ENCODE measurements at regions not wholly inside any gene's neighbourhood (a gene's known extent, or its start where the extent isn't known, plus 50 kb on each side); places are given as distances from the start of the nearest gene placed in this dataset.

DNA sequence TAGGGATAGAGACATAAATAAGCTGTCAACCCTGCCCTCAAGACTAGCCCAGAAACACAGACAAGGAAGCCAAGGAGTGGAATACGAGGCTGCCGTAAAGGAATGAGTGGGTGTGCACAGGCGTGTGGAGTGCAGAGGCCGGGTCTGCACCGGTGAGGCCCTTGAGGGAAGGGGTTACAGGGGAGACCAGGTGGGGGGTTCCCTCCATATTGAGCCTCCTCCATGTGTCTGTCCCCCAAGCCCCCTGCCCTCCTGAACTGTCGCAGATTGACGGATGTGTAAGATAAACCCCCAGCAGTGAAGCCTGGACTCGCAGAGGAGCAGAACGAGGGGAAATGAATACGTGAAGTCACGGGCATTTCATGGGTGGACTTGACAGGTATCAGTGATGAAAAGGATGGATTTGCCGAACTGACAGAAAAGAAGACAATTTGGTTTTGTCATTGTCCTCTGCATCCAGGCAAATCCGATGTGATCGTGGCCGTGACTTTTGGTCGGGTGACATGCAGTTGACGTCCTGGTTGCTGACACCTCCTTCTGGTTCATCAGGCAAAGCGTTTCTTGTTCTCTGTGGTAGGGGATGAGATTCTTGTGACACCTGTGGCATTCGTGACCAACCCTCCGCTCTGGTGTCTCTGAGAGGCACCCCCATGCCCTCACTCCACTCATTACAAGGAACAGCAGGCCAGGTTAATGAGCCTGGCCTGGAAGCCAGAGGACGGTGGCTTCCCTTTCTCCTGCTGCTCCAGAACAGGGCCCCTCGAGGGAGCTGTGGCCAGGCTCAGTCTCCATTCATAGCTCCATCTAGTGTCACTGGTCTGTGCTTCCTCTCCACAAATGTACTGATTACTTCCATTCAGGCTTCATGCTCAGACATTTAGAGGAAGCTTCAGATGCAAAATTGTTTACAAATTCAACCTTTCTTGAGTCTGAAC is 223.1 kb upstream of the B3GAT1 start:
- Histone ChIP-seq H3K4me2 (ENCODE audit: low read depth, low read length, poor library complexity, severe bottlenecking) (no peak overlapping the region), H3K79me2 (ENCODE audit: insufficient read depth, low read length) (no peaks in the 10 kb centered on the region), H3K9me3 (ENCODE audit: insufficient read depth, low read depth, low read length) (peaks cover 10% of the 10 kb centered on the region; the same call in 1 of the 2 replicates), H3K9ac (ENCODE audit: low read depth, low read length, poor library complexity, severe bottlenecking) (no peak overlapping the region), H3K4me3 (ENCODE audit: low read length, poor library complexity, severe bottlenecking) (no peak overlapping the region), H3K36me3 (ENCODE audit: insufficient read depth, low read length) (no peaks in the 10 kb centered on the region), H3K4me1 (ENCODE audit: insufficient read depth, low read length, poor library complexity, severe bottlenecking) (no peaks in the 10 kb centered on the region), H3K9me2 (replicated peaks; ENCODE audit: low read depth, low read length) (no peaks in the 10 kb centered on the region), H2AFZ (ENCODE audit: low read length) (no peak overlapping the region), H3K27me3 (ENCODE audit: insufficient read depth, low read length, poor library complexity, severe bottlenecking) (no peaks in the 10 kb centered on the region), H3F3A (ENCODE audit: low read depth) (no peaks in the 10 kb centered on the region), H4K20me1 (ENCODE audit: insufficient read depth, low read length, poor library complexity, severe bottlenecking) (no peaks in the 10 kb centered on the region)
- TF ChIP-seq EZH2phosphoT487 (IDR thresholded peaks at IDR 0.05; ENCODE audit: borderline replicate concordance) (no peak), CTCF (conservative IDR thresholded peaks at IDR 0.05; ENCODE audit: low read length) (no peak)

DNA sequence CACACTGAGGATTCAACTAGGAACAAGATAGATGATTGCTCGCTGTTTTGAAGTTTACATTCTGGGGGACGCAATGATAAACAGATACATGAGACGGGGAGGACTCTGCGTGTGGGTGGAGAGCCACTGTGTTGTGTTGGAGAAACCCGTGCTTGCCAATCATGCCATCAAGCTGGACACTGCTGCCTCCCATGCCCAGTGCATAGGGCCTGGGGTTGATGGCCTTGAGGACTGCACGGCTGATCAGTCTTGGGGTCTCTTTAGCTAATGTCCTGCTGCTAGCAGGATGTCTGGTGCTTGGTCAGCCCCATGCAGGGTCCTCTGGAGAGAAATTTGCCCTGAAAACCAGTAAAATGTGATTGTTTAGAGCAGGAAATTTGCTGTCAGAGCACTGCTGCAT is 221.2 kb upstream of the B3GAT1 start:
- peaks cover 17% of the 10 kb centered on the region; the same call in 1 of the 2 replicates for H3K9me3 ChIP-seq (ENCODE audit: insufficient read depth, low read depth, low read length)
- no peaks in the 10 kb centered on the region for H3K36me3 ChIP-seq (ENCODE audit: insufficient read depth, low read length)
- no peak overlapping the region for H3K9ac ChIP-seq (ENCODE audit: low read depth, low read length, poor library complexity, severe bottlenecking)
- H3F3A ChIP-seq (ENCODE audit: low read depth): no peaks in the 10 kb centered on the region
- H3K4me1 ChIP-seq (ENCODE audit: insufficient read depth, low read length, poor library complexity, severe bottlenecking): no peaks in the 10 kb centered on the region
- no peaks in the 10 kb centered on the region for H3K79me2 ChIP-seq (ENCODE audit: insufficient read depth, low read length)
- no peak for TF ChIP-seq EZH2phosphoT487 (IDR thresholded peaks at IDR 0.05; ENCODE audit: borderline replicate concordance)
- TF ChIP-seq CTCF (conservative IDR thresholded peaks at IDR 0.05; ENCODE audit: low read length): no peak
- H3K4me3 ChIP-seq (ENCODE audit: low read length, poor library complexity, severe bottlenecking): no peak overlapping the region
- no peaks in the 10 kb centered on the region for H3K27me3 ChIP-seq (ENCODE audit: insufficient read depth, low read length, poor library complexity, severe bottlenecking)
- no peaks in the 10 kb centered on the region for H4K20me1 ChIP-seq (ENCODE audit: insufficient read depth, low read length, poor library complexity, severe bottlenecking)
- H3K9me2 ChIP-seq (replicated peaks; ENCODE audit: low read depth, low read length): no peaks in the 10 kb centered on the region
- no peak overlapping the region for H3K4me2 ChIP-seq (ENCODE audit: low read depth, low read length, poor library complexity, severe bottlenecking)
- H2AFZ ChIP-seq (ENCODE audit: low read length): no peak overlapping the region

DNA sequence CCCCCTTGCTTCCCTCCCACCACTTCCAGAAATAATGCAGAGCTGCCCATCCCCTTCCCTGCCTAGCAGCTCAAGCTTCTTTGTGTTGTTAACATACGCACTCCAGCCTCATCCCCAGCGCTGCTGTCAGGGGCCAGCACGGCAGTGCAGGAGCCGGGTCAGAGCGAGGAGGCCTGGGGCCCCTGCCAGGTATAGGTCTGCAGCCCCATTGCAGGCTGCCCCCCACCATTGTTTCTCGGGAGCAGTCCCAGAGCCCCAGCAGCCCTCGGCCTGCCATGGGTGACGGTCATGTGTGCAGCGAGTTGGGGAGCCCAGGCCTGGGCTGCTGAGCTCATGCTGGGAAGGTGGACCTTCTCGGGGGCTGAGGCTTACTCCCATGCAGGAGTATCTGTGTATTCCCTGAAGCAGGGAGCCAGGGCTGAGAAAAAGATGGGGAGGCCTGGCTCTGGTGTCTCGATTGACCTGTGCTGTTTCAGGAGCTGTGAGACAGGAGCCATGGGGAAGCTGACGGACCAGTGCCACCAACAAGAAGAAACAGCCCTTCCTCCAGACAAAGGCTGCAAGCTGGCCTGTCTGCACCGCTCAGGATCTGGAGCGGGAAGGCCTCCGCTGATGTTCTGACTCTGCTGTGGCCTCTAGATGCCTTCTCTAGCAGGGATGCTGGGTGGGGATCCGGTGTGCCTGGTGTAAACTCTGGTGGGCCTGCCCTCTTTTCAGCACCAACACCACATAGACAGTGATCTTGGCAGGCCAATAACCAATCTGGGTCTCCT is 220.5 kb upstream of the B3GAT1 start:
- H2AFZ ChIP-seq (ENCODE audit: low read length): no peak overlapping the region
- H3K4me1 ChIP-seq (ENCODE audit: insufficient read depth, low read length, poor library complexity, severe bottlenecking): no peaks in the 10 kb centered on the region
- H3K79me2 ChIP-seq (ENCODE audit: insufficient read depth, low read length): no peaks in the 10 kb centered on the region
- no peak overlapping the region for H3K4me2 ChIP-seq (ENCODE audit: low read depth, low read length, poor library complexity, severe bottlenecking)
- TF ChIP-seq EZH2phosphoT487 (IDR thresholded peaks at IDR 0.05; ENCODE audit: borderline replicate concordance): no peak
- H3F3A ChIP-seq (ENCODE audit: low read depth): no peaks in the 10 kb centered on the region
- H3K9me2 ChIP-seq (replicated peaks; ENCODE audit: low read depth, low read length): no peaks in the 10 kb centered on the region
- no peak overlapping the region for H3K9ac ChIP-seq (ENCODE audit: low read depth, low read length, poor library complexity, severe bottlenecking)
- H3K4me3 ChIP-seq (ENCODE audit: low read length, poor library complexity, severe bottlenecking): no peak overlapping the region
- peaks cover 20% of the 10 kb centered on the region; the same call in 1 of the 2 replicates for H3K9me3 ChIP-seq (ENCODE audit: insufficient read depth, low read depth, low read length)
- H3K36me3 ChIP-seq (ENCODE audit: insufficient read depth, low read length): no peaks in the 10 kb centered on the region
- H3K27me3 ChIP-seq (ENCODE audit: insufficient read depth, low read length, poor library complexity, severe bottlenecking): no peaks in the 10 kb centered on the region
- no peaks in the 10 kb centered on the region for H4K20me1 ChIP-seq (ENCODE audit: insufficient read depth, low read length, poor library complexity, severe bottlenecking)

Data from Loucy (cell line).